ENCODE measurements at regions not wholly inside any gene's neighbourhood (a gene's known extent, or its start where the extent isn't known, plus 50 kb on each side); places are given as distances from the start of the nearest gene placed in this dataset.

- H3K4me3 Mint-ChIP-seq, result no peak overlapping the region
- H3K27me3 Mint-ChIP-seq, result no peaks in the 10 kb centered on the region
- DNase-seq, result no peak
- no peaks in the 10 kb centered on the region for H3K36me3 Mint-ChIP-seq (ENCODE audit: insufficient read depth)
- no peaks in the 10 kb centered on the region for H3K9me3 Mint-ChIP-seq
- H3K4me1 Mint-ChIP-seq (ENCODE audit: low read depth in 2 of 2), result peaks cover 11 to 34% of the 10 kb centered on the region in 2 donors
- H3K27ac Mint-ChIP-seq, result peak overlapping the region in 1 of 2 donors; percentile 79
- ATAC-seq (replicated peaks), result peak; percentile 27
These were observed 58.9 kb downstream of the NCOR2 start for GRCh38 chr12:124508381-124509079.

DNA sequence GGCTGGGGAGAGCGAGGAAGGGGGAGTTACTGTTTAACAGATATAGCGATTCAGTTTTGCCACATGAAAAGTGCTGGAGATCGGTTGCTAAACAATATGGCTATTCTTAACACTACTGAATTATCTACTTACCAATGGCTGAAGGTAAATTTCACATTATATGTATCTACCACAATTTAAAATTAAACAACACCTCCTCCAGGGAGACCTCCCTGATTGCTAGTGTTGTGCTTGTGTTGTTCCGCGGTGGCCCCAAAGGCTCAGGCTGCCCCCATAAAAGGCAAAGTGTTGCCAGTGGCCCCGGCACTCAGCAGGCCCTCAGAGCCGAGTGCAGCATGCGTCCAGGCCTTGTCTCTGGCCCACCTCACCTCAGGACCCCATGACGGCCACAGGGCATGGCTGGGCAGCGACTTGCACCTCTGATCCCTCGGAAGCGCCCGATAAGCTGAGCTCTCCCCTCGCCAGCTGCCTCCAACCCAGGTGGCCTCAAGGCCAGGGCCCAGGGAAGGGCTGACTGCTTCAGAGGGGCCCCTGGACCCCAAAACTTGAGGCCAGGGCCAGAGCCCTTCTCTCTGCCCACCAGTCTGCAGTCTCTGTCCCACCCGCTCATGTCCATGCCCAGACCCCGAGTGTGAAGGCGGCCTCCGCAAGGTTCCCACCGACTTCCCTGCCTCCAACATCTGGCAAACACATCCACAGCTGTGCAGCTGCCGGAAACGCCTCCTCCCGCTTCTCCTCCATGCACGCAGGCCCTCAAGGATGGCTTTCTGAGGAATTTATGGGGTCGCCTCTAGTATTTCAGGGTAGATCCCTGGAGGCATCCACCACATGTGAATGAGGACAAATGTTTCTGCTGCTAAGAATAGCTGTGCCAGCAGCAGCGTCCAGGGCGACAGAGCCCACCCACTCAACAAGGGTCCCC lies 60.0 kb downstream of the NCOR2 start:
- H3K27ac Mint-ChIP-seq, result peak overlapping the region in 1 of 2 donors; percentile 79
- H3K27me3 Mint-ChIP-seq, result no peaks in the 10 kb centered on the region
- no peaks in the 10 kb centered on the region for H3K9me3 Mint-ChIP-seq
- no peak overlapping the region for H3K4me3 Mint-ChIP-seq
- H3K36me3 Mint-ChIP-seq (ENCODE audit: insufficient read depth), result no peaks in the 10 kb centered on the region
- ATAC-seq (replicated peaks) (no peak), DNase-seq (no peak)
- peaks cover 13 to 37% of the 10 kb centered on the region in 2 donors for H3K4me1 Mint-ChIP-seq (ENCODE audit: low read depth in 2 of 2)

DNA sequence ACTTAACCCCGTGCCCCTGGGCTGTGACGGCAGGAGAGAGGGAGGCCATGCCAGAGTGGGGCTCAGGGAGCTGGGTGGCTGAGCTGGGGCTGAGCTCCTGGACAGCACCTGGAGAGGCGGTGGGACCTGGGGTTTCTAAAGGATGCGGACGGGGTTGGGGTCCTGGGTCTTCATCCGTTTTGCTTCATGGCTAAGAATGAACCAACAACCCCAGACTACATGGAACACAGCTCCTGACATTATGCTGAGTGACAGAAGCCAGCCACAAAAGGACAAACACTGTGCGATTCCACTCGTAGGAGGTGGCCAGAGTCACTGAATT lies 60.6 kb downstream of the NCOR2 start:
- peaks cover 16 to 39% of the 10 kb centered on the region in 2 donors for H3K4me1 Mint-ChIP-seq (ENCODE audit: low read depth in 2 of 2)
- H3K9me3 Mint-ChIP-seq, result no peaks in the 10 kb centered on the region
- no peaks in the 10 kb centered on the region for H3K27me3 Mint-ChIP-seq
- H3K36me3 Mint-ChIP-seq (ENCODE audit: insufficient read depth), result no peaks in the 10 kb centered on the region
- DNase-seq (no peak), ATAC-seq (replicated peaks) (no peak)
- H3K4me3 Mint-ChIP-seq, result no peak overlapping the region
- peak overlapping the region in 1 of 2 donors; percentile 7 for H3K27ac Mint-ChIP-seq

- Mint-ChIP-seq H3K4me3 (no peak overlapping the region), H3K27me3 (no peaks in the 10 kb centered on the region), H3K36me3 (ENCODE audit: insufficient read depth) (no peaks in the 10 kb centered on the region), H3K9me3 (no peaks in the 10 kb centered on the region), H3K27ac (no peak overlapping the region), H3K4me1 (ENCODE audit: low read depth in 2 of 2) (peaks cover 20 to 43% of the 10 kb centered on the region in 2 donors)
- DNase-seq (no peak), ATAC-seq (replicated peaks) (no peak)
These were observed 61.1 kb downstream of the NCOR2 start for GRCh38 chr12:124506145-124506831.

DNA sequence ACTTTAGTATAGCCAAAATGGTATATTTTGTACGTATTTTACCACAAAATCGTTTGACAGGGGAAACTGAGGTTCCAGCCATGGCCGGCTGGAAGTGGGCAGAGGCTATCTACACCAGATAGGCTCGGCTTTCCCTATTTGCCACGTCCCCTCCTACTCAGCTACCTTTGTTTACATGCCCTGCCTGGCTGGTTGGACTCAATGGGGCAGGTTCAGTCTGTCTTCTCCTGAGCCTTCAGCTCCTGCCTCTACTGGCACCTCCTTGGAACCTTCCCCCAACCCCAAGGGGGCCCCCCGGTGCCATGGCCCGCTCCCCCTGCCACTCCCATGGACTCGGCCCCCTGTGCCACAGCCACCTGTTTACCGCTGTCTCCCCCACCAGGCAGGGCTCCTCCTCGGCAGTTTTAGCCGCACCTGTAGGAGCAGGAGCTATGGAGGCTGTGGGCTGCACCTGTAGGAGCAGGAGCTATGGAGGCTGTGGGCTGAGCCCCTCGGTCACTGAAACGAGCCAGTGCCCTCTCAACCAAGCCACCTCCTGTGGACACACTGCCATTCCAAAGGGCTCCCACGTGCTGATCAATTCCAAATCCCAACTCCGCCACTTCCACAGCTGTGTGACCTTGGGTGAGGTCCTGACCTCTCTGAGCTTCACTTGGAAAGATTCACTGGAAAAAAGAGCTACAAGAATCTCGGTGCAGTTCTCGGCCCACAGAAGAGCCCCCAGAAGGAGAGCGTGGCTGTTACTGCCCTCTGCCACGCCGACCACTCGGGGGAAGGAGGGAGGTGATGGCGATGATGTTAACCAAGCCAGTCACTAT lies 62.2 kb downstream of the NCOR2 start:
- Mint-ChIP-seq H3K36me3 (ENCODE audit: insufficient read depth) (no peaks in the 10 kb centered on the region), H3K27me3 (no peaks in the 10 kb centered on the region), H3K4me3 (no peak overlapping the region), H3K27ac (peak overlapping the region in 1 of 2 donors; percentile 20), H3K9me3 (no peaks in the 10 kb centered on the region), H3K4me1 (ENCODE audit: low read depth in 2 of 2) (peaks cover 17 to 38% of the 10 kb centered on the region in 2 donors)
- DNase-seq (no peak), ATAC-seq (replicated peaks) (no peak)

DNA sequence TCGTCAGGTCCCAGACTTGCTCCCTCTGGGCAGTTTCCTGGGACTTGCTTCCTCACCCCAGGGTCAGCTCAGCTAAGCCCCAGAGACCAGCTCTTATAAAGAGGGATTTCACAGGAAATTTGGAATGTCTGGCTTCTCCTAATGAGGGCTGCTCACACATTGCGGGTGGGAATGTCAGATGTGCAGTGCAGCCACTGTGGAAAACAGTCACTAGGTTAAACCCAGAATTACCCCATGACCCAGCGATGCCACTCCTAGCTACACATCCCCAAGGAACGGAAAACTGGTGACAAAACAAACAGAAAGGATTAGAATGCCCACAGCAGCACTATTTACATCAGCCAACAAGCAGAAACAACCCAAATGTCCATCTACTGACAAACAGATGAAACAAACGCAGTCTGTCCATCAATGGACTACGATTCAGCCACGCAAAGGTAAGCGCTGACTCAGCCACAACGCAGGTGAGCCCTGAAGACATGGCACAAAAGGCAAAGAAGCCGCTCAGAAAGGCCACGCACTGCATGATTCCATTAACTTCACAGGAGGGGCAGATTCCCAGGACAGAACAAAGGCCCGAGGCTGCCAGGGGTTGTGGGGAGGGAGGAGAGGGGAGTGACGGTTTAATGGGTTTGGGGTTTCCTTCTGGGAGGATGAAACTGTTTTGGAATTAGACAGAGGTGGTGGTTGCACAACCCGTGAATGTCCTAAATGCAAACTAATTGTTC lies 63.0 kb downstream of the NCOR2 start:
- Mint-ChIP-seq H3K27me3 (no peaks in the 10 kb centered on the region), H3K9me3 (no peaks in the 10 kb centered on the region), H3K27ac (no peak overlapping the region), H3K4me1 (ENCODE audit: low read depth in 2 of 2) (peaks cover 21 to 43% of the 10 kb centered on the region in 2 donors), H3K4me3 (no peak overlapping the region), H3K36me3 (ENCODE audit: insufficient read depth) (no peaks in the 10 kb centered on the region)
- ATAC-seq (replicated peaks) (no peak), DNase-seq (no peak)

GRCh38 chr12:124503305-124503704 lies 64.1 kb downstream of the NCOR2 start:
- H3K27ac Mint-ChIP-seq, result no peak overlapping the region
- DNase-seq (no peak), ATAC-seq (replicated peaks) (no peak)
- H3K4me3 Mint-ChIP-seq, result no peak overlapping the region
- H3K4me1 Mint-ChIP-seq (ENCODE audit: low read depth in 2 of 2), result peaks cover 31 to 48% of the 10 kb centered on the region in 2 donors
- no peaks in the 10 kb centered on the region for H3K36me3 Mint-ChIP-seq (ENCODE audit: insufficient read depth)
- H3K27me3 Mint-ChIP-seq, result no peaks in the 10 kb centered on the region
- H3K9me3 Mint-ChIP-seq, result no peaks in the 10 kb centered on the region

- ATAC-seq (replicated peaks) (no peak), DNase-seq (no peak)
- H3K36me3 Mint-ChIP-seq (ENCODE audit: insufficient read depth), result no peaks in the 10 kb centered on the region
- no peaks in the 10 kb centered on the region for H3K9me3 Mint-ChIP-seq
- no peaks in the 10 kb centered on the region for H3K27me3 Mint-ChIP-seq
- no peak overlapping the region for H3K4me3 Mint-ChIP-seq
- peak overlapping the region; percentile 33 to 61 for H3K27ac Mint-ChIP-seq
- peaks cover 31 to 48% of the 10 kb centered on the region in 2 donors for H3K4me1 Mint-ChIP-seq (ENCODE audit: low read depth in 2 of 2)
These were observed 65.0 kb downstream of the NCOR2 start for GRCh38 chr12:124502379-124502778.

DNA sequence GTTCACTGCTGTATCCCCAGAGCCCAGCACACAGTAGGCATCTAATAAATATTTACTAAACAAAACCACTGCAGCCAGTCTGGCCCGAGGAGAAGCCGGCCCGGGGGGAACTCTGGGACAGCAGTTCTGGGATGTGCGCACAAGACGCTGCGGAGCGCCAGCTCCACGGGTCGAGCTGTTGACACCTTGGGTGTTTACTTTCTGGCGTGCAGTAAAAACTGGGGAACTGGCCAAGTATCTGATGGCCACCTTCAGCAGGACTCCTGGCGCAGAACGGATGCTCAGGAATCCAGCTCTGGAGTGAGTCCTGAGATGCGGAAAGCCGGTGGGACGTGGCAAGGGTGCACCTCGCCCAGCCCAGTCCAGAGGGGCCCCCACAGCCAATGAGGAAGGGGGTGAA lies 65.6 kb downstream of the NCOR2 start:
- H3K27ac Mint-ChIP-seq, result peak overlapping the region in 1 of 2 donors; percentile 33
- H3K4me1 Mint-ChIP-seq (ENCODE audit: low read depth in 2 of 2), result peaks cover 31 to 50% of the 10 kb centered on the region in 2 donors
- DNase-seq (no peak), ATAC-seq (replicated peaks) (no peak)
- H3K4me3 Mint-ChIP-seq, result no peak overlapping the region
- no peaks in the 10 kb centered on the region for H3K36me3 Mint-ChIP-seq (ENCODE audit: insufficient read depth)
- no peaks in the 10 kb centered on the region for H3K27me3 Mint-ChIP-seq
- no peaks in the 10 kb centered on the region for H3K9me3 Mint-ChIP-seq

GRCh38 chr12:124501112-124501561 lies 66.3 kb downstream of the NCOR2 start:
- DNase-seq, result no peak
- no peak for ATAC-seq (replicated peaks)
- Mint-ChIP-seq H3K9me3 (no peaks in the 10 kb centered on the region), H3K36me3 (ENCODE audit: insufficient read depth) (no peaks in the 10 kb centered on the region), H3K27ac (peak overlapping the region in 1 of 2 donors; percentile 16), H3K4me1 (ENCODE audit: low read depth in 2 of 2) (peaks cover 31 to 48% of the 10 kb centered on the region in 2 donors), H3K4me3 (no peak overlapping the region), H3K27me3 (no peaks in the 10 kb centered on the region)

DNA sequence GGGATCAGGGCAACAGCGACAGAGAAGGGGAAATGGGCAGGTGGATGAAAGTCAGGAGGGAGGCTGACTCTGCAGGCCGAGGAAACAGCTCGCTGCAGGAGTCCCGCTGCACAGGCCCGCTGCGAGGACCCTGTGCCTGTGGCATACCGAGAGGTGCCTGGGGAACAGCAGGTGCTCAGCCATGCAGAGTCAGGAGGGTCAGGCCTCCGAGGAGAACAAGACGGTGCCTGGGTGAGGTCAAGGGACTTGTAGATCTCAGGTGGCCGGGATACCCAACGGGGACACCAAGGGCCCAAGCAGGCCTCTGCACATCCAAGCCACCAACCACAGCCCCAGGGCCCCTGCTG lies 67.5 kb downstream of the NCOR2 start:
- Mint-ChIP-seq H3K4me3 (no peak overlapping the region), H3K4me1 (ENCODE audit: low read depth in 2 of 2) (peaks cover 42 to 47% of the 10 kb centered on the region in 2 donors), H3K9me3 (no peaks in the 10 kb centered on the region), H3K36me3 (ENCODE audit: insufficient read depth) (no peaks in the 10 kb centered on the region), H3K27ac (peak overlapping the region in 1 of 2 donors; percentile 54), H3K27me3 (no peaks in the 10 kb centered on the region)
- DNase-seq (no peak), ATAC-seq (replicated peaks) (no peak)

GRCh38 chr12:124499190-124499753 lies 68.1 kb downstream of the NCOR2 start:
- no peak for DNase-seq
- no peak for ATAC-seq (replicated peaks)
- no peaks in the 10 kb centered on the region for H3K9me3 Mint-ChIP-seq
- H3K36me3 Mint-ChIP-seq (ENCODE audit: insufficient read depth), result no peaks in the 10 kb centered on the region
- H3K27ac Mint-ChIP-seq, result peak overlapping the region; percentile 54 to 75
- H3K4me1 Mint-ChIP-seq (ENCODE audit: low read depth in 2 of 2), result peaks cover 43 to 50% of the 10 kb centered on the region in 2 donors
- H3K27me3 Mint-ChIP-seq, result no peaks in the 10 kb centered on the region
- H3K4me3 Mint-ChIP-seq, result no peak overlapping the region
